HG03469 (cell line): ENCODE measurements at regions not wholly inside any gene's neighbourhood (a gene's known extent, or its start where the extent isn't known, plus 50 kb on each side); places are given as distances from the start of the nearest gene placed in this dataset.
"Not testable (repeated sequence)": the region's sequence is repeated elsewhere in the genome, so short reads cannot be mapped to it uniquely, and the experiment has no call there.

Experiments
- ATAC-seq: cut with Tn5 transposase; IDR thresholded peaks from one replicate; pipeline ENCODE4 v1.9.1; 2021; ENCODE audit warnings: mild to moderate bottlenecking, moderate library complexity, moderate number of reproducible peaks; ENCODE audit not compliant: unreplicated experiment

DNA sequence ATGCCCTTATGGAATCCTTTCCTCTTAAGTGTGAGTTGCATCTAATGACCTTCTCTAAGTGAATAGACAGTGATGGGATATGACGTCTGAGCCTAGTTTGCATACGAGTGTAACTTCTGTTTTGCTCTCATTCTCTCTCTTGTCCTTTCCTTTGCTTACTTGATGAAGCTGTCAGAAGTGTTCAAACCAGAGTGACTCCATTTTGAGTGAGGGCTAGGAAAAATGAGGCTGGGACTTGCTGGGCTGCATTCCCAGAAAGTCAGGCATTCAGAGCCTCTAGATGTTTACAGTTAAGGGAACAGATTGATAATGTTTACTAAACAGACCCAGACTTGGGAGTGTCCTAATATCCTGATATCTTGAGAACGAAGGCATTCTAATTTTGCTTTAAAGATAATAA is 311.2 kb upstream of the SOX4 start:
- ATAC-seq, result not testable (repeated sequence)

DNA sequence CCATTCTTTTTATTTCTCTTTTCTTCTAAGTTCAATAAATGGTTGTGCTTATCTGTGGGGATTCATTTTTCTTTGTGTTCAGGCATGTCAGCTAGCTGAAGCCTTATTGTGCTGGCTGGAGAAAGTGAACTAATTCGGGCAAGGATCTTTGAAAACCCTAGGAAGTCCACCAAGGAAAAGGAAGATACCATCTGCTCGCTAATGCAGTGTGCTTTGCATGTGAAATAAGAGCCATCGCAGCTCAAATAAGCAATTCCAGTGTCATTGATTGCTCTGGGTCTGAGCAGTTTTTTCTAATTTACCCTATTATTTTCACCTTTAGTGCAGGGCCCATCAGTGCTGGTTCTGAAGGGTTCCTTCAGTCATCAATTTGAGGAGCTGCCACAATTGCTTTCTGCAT is 309.4 kb upstream of the SOX4 start:
- no peak for ATAC-seq

DNA sequence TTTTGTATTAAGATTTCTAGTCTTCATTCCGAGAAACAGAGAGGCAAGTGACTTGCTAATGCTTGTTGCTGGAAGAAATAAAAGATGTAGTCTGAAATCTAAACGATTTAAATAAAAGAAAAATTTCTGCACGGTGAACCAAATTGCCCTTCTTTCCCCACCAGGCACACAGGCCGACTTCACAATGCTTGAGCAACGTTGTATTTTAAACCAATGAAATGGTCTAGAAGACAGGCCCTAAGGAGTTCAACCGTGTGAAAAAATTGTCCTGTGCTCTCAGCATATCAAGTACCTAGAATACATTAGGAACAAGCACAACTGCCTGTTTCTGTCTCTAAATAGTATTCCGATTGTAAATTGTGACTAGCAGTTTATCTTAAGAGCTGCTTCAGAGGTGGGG is 308.8 kb upstream of the SOX4 start:
- no peak for ATAC-seq

- ATAC-seq, result no peak
Observed at GRCh38 chr6:21294144-21294543, 299.4 kb upstream of the SOX4 start.

DNA sequence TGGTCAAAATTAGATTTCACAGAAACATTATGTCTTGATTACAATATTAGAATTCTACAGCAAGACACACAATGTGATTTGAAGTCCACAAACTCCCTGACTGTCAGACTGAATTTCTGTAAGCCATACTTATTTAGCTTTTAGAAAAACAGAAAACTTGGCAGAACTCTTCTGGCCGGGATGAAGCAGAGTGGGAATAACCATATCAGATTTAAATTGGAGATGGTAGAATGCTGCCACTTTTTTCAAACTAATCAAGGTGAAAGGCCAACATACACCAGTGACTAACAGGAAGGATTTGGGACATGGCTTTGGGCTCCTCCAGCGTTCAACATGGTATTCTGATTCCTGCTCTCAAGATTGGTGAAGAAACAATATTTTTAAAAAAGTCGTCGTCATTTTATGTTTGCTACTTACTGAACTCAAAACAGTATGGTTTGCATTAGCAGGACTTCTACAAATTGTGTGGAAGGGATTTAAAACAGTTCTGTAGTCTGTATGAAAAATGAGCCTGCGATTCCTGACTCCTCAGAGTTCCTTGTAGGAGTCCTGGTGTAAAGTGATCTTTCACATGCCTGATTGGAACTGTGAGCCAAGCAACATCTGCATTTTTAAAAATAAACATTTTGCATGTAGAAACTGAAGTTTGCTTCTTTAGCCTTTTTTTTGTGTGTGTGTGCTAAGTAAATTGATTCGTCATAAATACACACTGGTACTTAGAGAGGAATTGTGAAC is 297.9 kb upstream of the SOX4 start:
- ATAC-seq, result no peak

DNA sequence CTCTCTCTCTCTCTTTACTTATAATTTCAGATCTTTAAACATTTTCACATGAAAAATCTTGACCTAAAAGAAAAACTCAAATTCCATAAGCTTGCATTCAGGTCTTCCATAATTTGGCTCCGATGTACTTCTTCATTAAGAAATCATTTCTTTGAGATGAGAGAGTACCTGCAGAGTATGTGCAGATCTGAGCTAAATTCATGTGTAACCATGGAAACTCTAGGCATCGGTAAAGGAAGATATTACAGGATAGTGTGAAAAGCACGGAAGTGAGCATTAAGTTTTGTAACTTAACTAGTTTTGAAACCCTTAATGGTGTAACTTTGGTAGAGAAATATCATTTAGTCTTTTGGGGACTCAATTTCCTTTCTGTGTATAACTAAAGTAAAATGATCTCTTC is 295.9 kb upstream of the SOX4 start:
- ATAC-seq, result no peak

GRCh38 chr6:21299216-21299615 is 294.3 kb upstream of the SOX4 start:
- ATAC-seq, result no peak

DNA sequence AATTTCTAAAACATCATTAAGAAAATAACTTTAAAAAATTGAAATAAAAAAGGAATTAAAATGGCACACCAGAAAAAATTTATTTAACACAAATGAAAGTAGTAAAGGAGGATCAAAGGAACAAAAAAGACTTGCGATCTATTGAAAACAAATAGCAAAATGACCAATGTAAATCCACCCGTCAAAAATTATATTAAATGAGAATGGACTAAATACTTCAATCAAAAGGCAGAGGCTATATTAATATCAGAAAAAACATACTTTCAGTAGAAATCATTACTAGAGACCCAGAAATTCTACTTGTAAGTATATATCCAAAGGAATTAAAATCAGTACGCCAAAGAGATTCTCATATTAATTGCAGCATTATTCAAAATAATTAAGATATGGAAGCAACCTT is 293.1 kb upstream of the SOX4 start:
- ATAC-seq, result no peak

GRCh38 chr6:21305893-21306332 is 287.6 kb upstream of the SOX4 start:
- no peak for ATAC-seq

GRCh38 chr6:21306546-21306945 is 287.0 kb upstream of the SOX4 start:
- ATAC-seq, result no peak

GRCh38 chr6:21309807-21310221 is 283.7 kb upstream of the SOX4 start:
- no peak for ATAC-seq

GRCh38 chr6:21310568-21311140 is 282.9 kb upstream of the SOX4 start:
- ATAC-seq, result no peak

DNA sequence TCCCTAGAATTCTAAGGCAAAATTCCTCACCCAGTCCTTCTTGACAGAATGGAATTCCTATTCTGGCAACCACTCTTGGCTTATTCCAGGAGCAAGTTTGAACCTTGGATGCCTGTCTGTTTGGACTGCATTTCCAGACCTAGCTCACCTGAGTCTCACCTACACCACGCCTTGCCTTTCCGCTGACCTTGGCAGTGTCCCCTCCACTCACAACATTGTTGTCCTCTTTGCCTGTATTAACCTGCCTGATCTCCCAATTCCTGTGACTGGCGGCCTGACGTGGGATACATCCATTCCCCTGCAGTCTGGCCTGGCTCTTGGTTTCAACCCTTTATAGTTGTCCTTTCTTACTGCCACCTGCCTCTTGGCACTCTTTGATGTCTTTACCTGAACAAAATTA is 281.4 kb upstream of the SOX4 start:
- no peak for ATAC-seq

DNA sequence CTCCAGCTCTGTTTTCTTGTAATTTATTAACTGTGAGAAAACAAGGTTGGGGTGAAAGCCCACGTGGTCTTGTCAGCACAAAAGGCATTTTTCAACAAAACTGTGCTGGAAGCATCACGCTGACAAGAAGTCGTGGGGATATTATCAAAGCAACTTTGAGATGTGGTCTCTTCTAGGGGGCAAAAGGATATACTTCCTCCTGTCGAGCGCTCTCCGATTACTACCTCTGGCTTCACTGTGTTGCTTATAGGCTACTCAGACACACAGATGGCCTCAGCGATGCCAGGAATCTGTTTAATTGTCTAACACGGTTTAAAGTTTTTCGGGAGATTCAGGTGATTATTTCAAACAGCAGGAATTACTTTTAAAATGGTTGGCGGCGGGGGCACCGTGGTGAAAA is 275.9 kb upstream of the SOX4 start:
- ATAC-seq, result no peak

DNA sequence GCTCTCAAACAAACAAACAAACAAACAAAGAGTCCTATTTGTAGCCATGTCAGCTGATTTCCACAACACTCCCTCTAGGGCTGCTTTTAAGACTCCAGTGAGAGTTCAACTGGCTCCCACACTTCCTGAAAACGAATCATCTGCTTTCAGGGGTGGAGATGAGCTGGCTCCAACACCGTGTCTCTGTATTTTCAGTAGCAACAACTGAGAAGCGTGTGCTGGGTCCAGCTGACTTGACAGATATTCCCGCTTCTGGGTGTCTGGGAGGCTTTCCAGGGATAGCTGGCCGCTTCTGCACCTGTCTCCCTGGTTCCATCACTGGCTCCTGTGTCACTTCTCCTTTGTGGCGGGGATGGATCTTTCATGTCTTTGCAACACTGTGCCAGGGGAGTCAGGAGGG is 272.5 kb upstream of the SOX4 start:
- ATAC-seq, result no peak

- no peak for ATAC-seq
Observed at GRCh38 chr6:21321531-21321930, 272.0 kb upstream of the SOX4 start.

DNA sequence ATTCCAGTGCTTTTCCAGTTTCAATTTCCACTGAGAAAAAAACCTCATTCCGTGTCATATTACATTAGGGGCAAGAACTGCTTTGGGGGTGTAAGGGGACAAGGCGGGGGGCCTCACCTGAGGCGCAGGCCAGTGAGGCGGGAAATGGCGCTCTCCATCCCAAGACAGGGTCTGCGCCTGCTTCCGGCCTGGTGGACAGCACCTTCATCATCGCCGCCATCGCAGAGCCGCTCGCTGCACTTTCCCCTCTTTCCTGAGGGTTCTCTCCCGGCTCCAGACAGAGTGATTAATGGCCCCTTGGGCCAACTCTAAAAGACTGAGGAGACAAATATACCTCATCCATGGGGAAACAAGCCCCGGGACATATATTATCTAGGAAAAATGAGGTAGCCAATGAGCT is 270.0 kb upstream of the SOX4 start:
- no peak for ATAC-seq

DNA sequence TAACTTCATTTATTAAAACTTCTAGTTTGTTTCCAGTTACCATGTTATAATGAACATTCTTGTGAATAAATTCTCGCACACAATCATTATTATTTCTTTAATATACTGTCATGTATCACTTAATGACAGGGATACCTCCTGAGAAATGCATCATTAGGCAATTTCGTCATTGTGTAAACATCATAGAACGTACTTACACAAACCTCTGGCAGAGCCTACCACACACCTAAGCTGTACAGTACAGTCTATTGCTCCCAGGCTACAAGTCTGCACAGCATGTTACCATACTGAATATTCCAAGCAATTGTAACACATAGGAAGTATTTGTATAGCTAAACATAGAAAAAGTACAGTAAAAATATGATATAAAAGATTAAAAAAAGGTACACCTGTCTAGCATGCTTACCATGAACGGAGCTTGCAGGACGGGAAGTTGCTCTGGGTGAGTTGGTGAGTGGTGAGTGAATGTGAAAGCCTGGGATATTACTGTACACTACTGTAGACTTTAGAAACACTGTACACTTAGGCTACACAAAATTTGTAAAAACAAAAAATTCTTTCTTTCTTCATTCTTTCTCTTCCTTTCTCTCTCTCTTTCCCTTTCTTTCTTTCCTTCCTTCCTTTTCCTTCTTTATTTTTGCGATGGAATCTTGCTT is 268.2 kb upstream of the SOX4 start:
- ATAC-seq, result no peak

DNA sequence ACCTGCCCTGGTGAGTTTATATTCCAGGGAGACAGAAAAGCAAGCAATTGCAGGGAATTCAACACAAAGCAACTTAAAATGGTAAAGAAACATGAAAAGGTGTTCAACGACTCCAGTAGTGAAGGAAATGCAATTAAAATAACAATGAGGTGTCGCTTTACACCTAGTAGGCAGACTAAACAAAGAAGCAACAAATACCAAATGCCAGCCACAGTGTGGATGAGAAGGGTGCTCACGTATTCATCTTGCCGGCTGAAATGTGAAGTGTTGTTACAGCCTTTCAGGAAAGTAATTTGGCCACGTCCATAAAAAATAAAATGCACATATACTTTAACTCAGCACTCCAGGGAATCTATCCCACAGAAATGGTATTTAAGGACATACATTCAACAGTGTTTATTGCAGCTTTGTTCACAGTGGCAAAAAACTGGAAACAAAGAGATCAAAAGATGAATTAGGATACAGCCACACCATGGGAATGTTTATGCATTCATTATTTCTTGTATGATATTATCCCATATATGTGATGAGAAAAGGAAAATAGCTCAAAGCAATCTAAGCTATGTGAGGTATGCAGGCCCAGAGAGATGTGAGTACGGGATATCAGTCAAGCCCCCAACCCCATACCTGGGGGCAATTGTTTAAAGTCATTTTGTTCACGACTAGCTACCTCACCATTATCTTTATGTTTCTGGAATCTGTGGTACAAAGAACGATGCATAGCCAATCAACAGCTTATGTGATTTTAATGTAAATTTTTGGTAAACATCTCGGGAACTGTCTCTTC is 266.0 kb upstream of the SOX4 start:
- ATAC-seq, result no peak

DNA sequence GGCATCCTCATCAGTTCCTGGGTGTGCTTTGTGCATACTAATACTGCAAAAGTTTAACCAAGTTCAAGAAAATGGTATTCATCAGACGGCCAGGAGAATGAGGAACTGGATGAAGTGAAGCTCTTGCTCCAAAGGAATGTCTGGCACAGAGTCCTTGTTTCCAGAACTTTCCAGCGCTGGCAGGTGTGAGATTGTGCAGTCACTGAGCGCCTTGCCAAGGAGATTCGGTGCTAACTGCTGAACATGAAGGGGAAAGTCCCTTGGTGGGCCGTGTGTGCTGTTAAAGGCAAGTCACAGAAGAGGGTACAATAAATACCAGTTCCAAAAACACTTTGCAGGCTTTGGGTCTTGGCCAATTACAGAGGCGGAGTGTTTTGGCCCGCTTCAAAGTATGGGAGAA is 262.3 kb upstream of the SOX4 start:
- no peak for ATAC-seq

DNA sequence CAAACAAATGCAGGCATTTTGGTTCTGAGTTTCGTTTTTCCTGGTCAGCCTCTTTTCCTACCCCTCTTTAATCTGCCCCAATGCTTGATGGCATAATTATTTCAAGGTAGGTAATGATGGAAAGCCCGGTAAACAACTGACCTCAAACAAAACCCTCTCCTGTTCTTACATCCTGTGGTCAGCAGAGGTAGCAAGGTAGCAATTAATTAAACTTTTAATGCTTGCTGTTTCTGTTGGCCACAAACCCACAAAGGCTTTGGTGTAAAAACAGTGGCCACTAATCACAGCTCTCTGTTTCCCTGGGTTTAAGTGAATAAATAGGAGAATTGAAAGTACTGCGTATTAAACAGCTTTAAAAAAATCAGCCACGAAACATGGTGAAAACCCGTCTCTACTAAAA is 261.5 kb upstream of the SOX4 start:
- no peak for ATAC-seq

GRCh38 chr6:21332660-21333059 is 260.9 kb upstream of the SOX4 start:
- no peak for ATAC-seq
